HFFc6 (cell line): ENCODE measurements at regions not wholly inside any gene's neighbourhood (a gene's known extent, or its start where the extent isn't known, plus 50 kb on each side); places are given as distances from the start of the nearest gene placed in this dataset.

Source experiments
- DNase-seq: peaks from one replicate; pipeline ENCODE4 v3.0.0-alpha.2; 2018
- H3K27ac Mint-ChIP-seq: 2 replicates; pipeline ENCODE4 v1.8.0; 2020; ENCODE audit warnings: mild to moderate bottlenecking, mixed read lengths
- H3K27me3 Mint-ChIP-seq: 2 replicates; pipeline ENCODE4 v1.8.0; 2021; ENCODE audit warnings: mild to moderate bottlenecking, moderate library complexity, mixed read lengths; ENCODE audit not compliant: insufficient read depth
- H3K36me3 Mint-ChIP-seq: 2 replicates; pipeline ENCODE4 v1.8.0; 2021; ENCODE audit warnings: low read depth, mixed read lengths
- H3K4me1 Mint-ChIP-seq: 2 replicates; pipeline ENCODE4 v1.8.0; 2020; ENCODE audit warnings: low read depth, mixed read lengths
- H3K4me3 Mint-ChIP-seq: 2 replicates; pipeline ENCODE4 v1.8.0; 2020; ENCODE audit warnings: mild to moderate bottlenecking, moderate library complexity, mixed read lengths
- H3K9me3 Mint-ChIP-seq: 2 replicates; pipeline ENCODE4 v1.8.0; 2020; ENCODE audit warnings: mild to moderate bottlenecking, mixed read lengths
- CTCF ChIP-seq: fragments of 200-600 bp; sonication (generic); IDR thresholded peaks from 2 replicates; pipeline ENCODE4 v1.5.0; 2021; ENCODE audit warnings: antibody characterized with exemption, mild to moderate bottlenecking

- Mint-ChIP-seq H3K4me1 (no peaks in the 10 kb centered on the region), H3K4me3 (no peak overlapping the region), H3K27me3 (no peaks in the 10 kb centered on the region), H3K9me3 (peaks cover 36% of the 10 kb centered on the region), H3K36me3 (0 out of 2 replicates have a peak, but pooled peaks cover 4% of the 10 kb centered on the region), H3K27ac (no peak overlapping the region)
- DNase-seq, result no peak
- TF ChIP-seq CTCF, result no peak
Observed at GRCh38 chr11:133708547-133709051, 136.7 kb downstream of the SPATA19 start.

GRCh38 chr11:133706925-133707794, 138.2 kb downstream of the SPATA19 start:
- no peaks in the 10 kb centered on the region for H3K27me3 Mint-ChIP-seq
- peaks cover 41% of the 10 kb centered on the region for H3K9me3 Mint-ChIP-seq
- H3K4me1 Mint-ChIP-seq, result no peaks in the 10 kb centered on the region
- H3K27ac Mint-ChIP-seq, result no peak overlapping the region
- TF ChIP-seq CTCF, result no peak
- no peaks in the 10 kb centered on the region for H3K36me3 Mint-ChIP-seq
- H3K4me3 Mint-ChIP-seq, result no peak overlapping the region
- DNase-seq, result no peak

GRCh38 chr11:133705873-133706272, 139.4 kb downstream of the SPATA19 start:
- Mint-ChIP-seq H3K4me3 (no peak overlapping the region), H3K36me3 (peaks cover 4% of the 10 kb centered on the region; the same call in 1 of the 2 replicates), H3K27ac (no peak overlapping the region), H3K9me3 (peaks cover 51% of the 10 kb centered on the region), H3K27me3 (no peaks in the 10 kb centered on the region), H3K4me1 (no peaks in the 10 kb centered on the region)
- no peak for DNase-seq
- TF ChIP-seq CTCF, result no peak

GRCh38 chr11:133705074-133705648, 140.2 kb downstream of the SPATA19 start:
- Mint-ChIP-seq H3K9me3 (peaks cover 52% of the 10 kb centered on the region), H3K27me3 (no peaks in the 10 kb centered on the region), H3K36me3 (peaks cover 4% of the 10 kb centered on the region; the same call in 1 of the 2 replicates), H3K4me3 (no peak overlapping the region), H3K27ac (no peak overlapping the region), H3K4me1 (no peaks in the 10 kb centered on the region)
- DNase-seq, result no peak
- TF ChIP-seq CTCF, result no peak

GRCh38 chr11:133699071-133699470, 146.2 kb downstream of the SPATA19 start:
- H3K4me1 Mint-ChIP-seq, result no peaks in the 10 kb centered on the region
- no peaks in the 10 kb centered on the region; the same call in 1 of the 2 replicates for H3K27me3 Mint-ChIP-seq

More at GRCh38 chr11:133699071-133699470, 146.2 kb downstream of the SPATA19 start:
- H3K36me3 Mint-ChIP-seq, result peaks cover 11% of the 10 kb centered on the region
- no peak for DNase-seq
- TF ChIP-seq CTCF, result no peak
- no peak overlapping the region for H3K27ac Mint-ChIP-seq
- H3K4me3 Mint-ChIP-seq, result no peak overlapping the region
- peaks cover 57% of the 10 kb centered on the region for H3K9me3 Mint-ChIP-seq
